Hematopoietic multipotent progenitor cell treated with erythropoietin and hydrocortisone succinate and interleukin-3 and kit ligand, for 8 days (in vitro differentiated cells): ENCODE measurements at regions not wholly inside any gene's neighbourhood (a gene's known extent, or its start where the extent isn't known, plus 50 kb on each side); places are given as distances from the start of the nearest gene placed in this dataset.
"Not testable (repeated sequence)": the region's sequence is repeated elsewhere in the genome, so short reads cannot be mapped to it uniquely, and the experiment has no call there.

Source experiments
- DNase-seq: peaks from one replicate; pipeline ENCODE4 v3.0.0-alpha.2; 2015

- DNase-seq: no peak
These were observed 50.8 kb upstream of the BEND6 start for GRCh38 chr6:56904068-56904467.

- peak; percentile 66 for DNase-seq
These were observed 52.1 kb upstream of the BEND6 start for GRCh38 chr6:56902641-56903464.

DNA sequence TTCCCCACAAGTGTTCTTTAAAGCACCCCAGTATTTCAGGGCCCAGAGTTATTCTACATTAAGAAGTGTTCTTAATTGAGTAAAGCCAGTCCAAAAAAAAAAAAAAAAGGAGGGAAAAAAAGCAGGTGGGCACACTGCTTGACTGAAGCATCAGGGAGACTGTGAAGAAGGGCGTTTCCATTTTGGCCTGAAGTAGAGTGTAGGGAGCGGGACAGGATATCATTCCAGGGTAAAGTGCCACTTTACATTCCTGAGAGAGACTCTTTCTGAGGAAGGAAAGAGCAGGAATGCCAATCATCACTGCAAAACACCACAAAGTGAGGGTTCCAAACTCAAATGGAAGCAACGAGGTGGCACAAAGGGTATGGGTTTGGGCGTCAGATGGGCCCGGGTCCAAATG is 54.1 kb upstream of the BEND6 start:
- no peak for DNase-seq

DNA sequence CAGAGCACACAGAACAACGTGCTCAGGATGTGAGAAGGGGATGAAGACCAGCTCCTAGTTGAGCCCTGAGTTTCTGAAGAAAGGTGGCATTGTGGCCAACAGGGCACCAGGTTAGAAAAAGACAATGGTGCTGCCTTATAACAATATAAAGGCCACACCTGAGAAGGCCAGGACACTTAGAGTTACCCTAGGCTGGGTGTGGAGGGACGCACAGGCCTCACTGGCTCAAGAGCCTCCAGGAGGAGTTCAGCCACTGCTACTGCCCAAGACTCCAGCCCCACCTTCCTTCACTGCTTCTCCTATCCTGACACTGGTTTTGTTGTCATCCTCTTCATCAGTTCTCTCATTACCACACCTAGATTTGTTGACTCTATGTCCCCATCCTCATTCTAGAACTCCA is 55.2 kb upstream of the BEND6 start:
- no peak for DNase-seq

DNA sequence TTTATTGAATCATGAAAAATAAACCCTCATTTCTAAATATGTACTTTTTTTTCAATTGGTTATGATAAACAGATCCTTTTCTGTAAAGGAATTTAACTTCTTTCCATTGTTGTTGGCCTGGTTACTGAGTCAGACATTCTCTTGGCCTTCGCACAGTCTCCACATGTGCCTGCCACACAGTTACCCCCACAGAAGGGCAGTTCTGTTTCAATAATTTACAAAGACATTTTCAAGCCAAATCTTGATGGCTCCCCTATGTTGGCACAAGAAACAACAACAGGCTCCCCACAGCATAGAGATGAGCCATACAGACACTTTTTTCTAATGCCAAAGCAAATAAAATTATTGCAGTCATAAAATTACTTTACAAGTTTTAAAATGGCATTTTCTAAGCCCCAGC is 55.6 kb upstream of the BEND6 start:
- DNase-seq: no peak

DNA sequence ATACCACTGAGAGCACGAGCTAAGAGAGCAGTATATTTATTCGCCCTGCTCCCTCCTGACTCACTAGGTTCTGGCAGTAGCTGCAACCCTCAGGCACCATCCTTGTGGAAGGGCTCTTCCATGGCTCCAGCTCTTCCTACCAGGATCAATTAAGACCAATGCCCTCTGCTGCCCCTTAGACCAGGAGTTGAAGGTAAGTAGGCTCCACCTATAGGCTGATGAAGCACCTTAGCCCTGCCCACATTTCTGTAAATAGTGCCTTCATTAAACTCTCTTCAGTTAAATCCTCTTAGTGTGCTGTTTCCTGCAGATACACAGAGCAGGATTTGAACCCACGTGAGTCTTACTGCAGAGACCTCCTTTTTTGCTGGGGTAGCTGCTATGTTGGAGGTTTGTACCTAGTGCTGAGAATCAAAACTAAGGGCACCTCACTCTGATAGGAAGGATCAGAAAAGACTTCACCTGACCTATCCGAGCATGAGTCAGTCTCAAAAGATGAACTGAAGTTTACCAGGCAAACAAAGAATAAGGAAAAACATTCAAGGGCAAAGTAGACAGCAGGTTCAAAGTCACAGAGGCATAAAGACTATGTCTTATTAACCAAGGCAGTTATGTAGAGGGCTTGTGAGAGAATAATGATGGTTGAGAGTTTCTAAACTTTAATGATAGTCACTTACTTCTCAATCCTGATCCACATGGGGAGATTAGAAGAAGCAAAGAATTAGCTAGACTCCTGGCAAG is 56.9 kb upstream of the BEND6 start:
- DNase-seq: no peak

DNA sequence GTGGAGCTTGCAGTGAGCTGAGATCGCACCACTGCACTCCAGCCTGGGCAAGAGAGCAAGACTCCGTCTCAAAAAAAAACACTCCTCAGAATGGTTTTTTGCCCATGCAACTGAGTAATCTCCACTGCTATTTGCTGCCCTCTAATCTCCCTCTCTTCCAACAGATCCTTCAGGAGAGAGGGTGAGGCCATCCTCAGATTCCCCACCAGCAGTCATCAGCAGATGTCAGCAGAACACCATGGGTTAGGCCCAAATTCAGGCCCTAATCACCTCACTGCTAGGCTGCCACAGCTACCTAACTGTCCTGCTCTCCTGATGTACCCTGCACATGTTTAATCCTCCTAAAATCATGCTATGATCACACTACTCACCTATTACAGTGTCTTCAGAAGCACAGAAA is 63.2 kb upstream of the BEND6 start:
- no peak for DNase-seq

DNA sequence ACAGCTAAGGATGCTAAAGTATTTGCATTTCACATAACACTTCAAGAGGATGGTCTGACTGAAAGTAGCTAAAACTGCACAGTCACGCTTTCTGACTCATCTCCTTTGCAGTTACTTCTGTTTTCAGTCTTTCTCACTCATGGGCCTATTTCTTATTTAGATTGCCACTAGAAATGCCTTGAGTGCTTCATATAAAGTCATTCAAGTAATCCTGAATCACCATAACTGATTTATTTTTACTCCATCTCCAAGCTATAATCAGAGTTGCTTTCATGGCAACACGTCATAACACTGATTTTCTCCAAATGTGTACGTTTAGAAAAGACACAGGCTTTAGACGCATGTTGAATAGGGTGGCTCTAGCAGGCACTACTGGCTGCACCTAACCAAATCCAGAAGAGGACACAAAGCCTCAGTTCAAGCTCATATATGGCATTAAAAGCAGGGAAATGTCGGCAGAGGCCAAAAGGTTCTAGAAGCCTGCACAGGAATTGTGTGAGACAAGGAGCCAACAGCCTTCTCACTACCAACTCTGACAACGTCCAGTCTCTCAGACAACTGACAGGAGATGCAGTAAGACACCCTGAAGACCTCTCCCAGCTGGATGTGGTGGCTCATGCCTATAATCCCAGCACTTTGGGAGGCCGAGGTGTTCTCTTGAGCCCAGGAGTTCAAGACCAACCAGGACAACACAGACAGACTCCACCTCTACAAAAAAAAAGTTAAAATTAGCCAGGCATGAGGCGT is 64.1 kb upstream of the BEND6 start:
- DNase-seq: peak; percentile 39

GRCh38 chr6:56890066-56890465 is 64.8 kb upstream of the BEND6 start:
- DNase-seq: no peak

- no peak for DNase-seq
These were observed 65.4 kb upstream of the BEND6 start for GRCh38 chr6:56889492-56889891.

GRCh38 chr6:56888687-56889086 is 66.2 kb upstream of the BEND6 start:
- DNase-seq: no peak

DNA sequence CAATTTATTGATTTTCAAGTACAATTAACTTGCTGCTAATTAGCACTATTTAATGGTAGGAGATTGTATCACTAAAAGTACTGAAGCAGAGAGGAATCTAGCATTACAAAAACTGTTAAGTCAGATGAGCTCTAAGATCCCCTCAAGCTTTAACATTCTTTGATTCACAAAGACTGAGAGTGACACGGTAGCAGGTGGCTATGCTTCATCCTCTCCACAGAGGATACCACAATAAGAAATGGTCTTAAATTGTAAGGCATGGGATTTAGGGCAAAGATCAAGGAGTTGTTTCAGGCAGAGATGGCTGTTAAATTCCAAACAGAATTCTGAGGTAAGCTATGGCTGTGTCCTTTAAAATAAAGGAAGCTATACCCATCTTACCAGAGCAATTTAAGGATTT is 67.8 kb upstream of the BEND6 start:
- DNase-seq: no peak

DNA sequence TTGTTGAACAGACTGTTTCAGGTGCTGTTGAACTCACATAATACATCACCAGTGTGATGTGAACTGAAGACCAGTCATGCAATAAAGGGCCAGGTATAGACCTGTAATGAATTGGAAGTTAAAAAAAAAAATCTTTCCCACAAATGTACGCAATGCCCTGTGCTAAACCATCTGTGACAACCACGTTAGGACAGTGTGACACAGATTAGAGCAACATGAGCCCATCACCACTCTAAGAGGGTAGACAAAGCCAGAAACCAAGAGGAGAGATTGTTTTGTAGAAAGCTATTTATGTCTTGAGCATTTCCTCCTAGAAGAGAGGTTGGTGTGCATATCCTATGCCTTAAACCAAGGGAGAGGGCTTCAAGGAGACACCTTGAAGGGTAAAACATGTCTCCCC is 77.0 kb upstream of the BEND6 start:
- DNase-seq: no peak

DNA sequence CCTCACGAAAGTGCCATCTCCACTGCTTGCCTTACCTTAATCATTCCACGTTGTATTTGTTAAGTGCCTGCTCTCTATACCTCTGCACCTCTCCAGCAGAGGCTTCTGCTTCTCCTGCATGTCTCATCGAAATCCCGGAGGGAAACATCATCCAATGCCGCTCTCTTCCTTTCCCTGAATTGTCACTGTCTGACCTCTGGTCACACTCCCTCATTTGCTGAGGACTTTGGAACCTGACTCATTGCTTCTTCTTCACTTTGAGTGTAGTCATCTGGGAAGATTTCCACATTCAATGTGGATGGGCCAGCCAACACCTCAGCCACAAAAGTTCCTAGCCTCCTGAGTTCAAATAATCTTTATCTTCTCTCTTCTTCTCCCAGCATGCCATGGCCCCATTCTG is 78.9 kb upstream of the BEND6 start:
- no peak for DNase-seq

DNA sequence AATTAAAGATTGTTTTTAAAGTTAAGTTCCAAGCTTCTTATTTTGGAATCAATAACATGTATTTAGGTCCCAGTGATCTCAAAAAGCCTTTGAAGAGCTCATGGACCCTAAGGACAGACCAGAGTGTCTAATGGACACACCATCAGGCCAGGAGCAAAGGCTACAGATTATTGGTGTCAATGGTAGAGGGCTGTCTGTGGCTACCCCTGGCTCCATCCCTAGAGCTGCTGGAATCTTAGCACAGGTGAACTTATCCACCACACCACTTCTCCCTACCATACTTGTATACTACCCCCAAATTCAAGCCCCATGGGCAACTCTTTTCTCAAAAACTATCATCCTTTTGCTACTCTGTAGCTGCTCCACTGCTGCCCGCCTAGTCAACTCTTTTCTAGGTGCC is 79.4 kb upstream of the BEND6 start:
- no peak for DNase-seq

DNA sequence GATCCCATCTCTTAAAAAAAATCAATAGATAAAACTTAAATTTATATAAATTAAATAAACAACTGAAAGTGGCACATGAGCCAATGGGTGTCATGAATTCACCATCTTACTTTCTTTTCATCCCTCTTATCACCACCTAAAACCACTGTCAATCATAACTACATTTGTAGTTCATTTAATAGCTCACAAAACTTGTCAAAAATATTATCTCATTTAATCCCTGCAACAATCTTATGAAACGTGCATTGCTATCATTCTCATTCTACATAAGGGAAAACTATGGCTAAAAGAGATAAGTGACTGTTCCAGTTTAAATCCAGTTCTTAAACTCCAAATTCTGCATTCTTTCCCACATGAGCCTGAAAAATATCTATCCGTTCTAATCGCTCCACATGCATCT is 80.6 kb upstream of the BEND6 start:
- no peak for DNase-seq

DNA sequence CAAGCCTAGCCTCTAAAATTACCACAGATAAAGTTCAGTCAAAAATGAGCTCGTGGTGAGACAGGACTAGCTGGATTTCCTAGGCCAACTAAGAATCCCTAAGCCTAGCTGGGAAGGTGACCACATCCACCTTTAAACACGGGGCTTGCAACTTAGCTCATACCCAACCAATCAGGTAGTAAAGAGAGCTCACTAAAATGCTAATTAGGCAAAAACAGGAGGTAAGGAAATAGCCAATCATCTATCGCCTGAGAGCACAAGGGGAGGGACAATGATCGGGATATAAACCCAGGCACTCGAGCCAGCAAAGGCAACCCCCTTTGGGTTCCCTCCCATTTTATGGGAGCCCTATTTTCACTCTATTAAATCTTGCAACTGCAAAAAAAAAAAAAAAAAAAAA is 84.9 kb upstream of the BEND6 start:
- not testable (repeated sequence) for DNase-seq

- DNase-seq: no peak
These were observed 85.6 kb upstream of the BEND6 start for GRCh38 chr6:56869346-56869745.

GRCh38 chr6:56868687-56869086 is 86.2 kb upstream of the BEND6 start:
- DNase-seq: no peak

- DNase-seq: no peak
These were observed 87.9 kb upstream of the BEND6 start for GRCh38 chr6:56866917-56867522.

- DNase-seq: no peak
These were observed 89.6 kb upstream of the BEND6 start for GRCh38 chr6:56865081-56865875.

GRCh38 chr6:56864171-56864616 is 90.7 kb upstream of the BEND6 start:
- DNase-seq: no peak
